A549 (cell line): ENCODE measurements at regions not wholly inside any gene's neighbourhood (a gene's known extent, or its start where the extent isn't known, plus 50 kb on each side); places are given as distances from the start of the nearest gene placed in this dataset.

Experiments used
- BHLHE40 ChIP-seq: IDR thresholded peaks from 2 replicates; pipeline ENCODE4 v1.6.1; 2012; ENCODE audit warnings: low read depth, low read length, inconsistent platforms
- EP300 ChIP-seq, 2 experiments: fragments of >200 bp; sonication (Bioruptor Twin); formaldehyde crosslinking; IDR thresholded peaks; 2 replicates in 1 of 2; 3 replicates in 1 of 2; pipeline ENCODE4 v1.6.1; 2016 to 2017
- JUN ChIP-seq, 2 experiments: fragments of >200 bp; sonication (Bioruptor Twin); formaldehyde crosslinking; IDR thresholded peaks; 2 replicates in 1 of 2; 3 replicates in 1 of 2; pipeline ENCODE4 v1.6.1; 2016 to 2017
- KDM5A ChIP-seq: fragments of 200-600 bp; sonication (generic); IDR thresholded peaks from 2 replicates; pipeline ENCODE4 v1.6.1; 2016; ENCODE audit warnings: antibody characterized with exemption, mild to moderate bottlenecking
- POLR2A ChIP-seq: IDR thresholded peaks from 2 replicates; pipeline ENCODE4 v1.6.1; 2012; ENCODE audit warnings: mild to moderate bottlenecking, low read length

DNA sequence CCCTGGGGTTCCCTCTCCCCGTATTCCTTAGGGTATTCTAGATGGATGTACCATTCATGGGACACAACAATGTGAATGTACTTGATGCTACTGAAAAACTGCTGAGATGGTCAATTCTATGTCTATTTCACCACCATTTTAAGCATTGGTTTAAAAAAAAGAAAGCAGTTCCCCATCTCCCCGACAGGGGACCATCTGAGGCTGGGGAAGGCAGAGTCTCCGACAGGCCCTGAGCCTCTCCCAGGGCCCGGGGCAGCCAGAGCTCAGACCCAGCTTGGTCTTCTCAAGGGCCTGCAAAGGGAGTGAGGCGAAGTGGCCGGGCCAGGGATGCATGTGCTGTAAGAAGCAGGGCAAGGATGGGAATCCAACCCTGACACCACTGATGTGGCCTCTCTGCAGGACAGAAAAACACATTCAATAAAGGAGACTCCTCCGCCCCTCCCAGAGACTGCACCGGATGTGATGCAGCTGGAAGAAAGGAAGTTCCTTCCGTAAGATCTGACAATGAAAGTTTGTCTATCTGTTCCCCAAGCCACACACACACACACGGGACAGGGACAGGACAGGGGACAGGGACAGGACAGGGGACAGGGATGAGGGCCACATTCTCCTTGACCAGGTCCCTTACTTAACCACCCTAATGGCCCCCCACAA lies 234.1 kb downstream of the BCL11B start:
- TF ChIP-seq EP300 (IDR thresholded peaks at IDR 0.05) (no peak), JUN (IDR thresholded peaks at IDR 0.05) (no peak), POLR2A (no peak), KDM5A (no peak), BHLHE40 (no peak)
